ENCODE measurements at regions not wholly inside any gene's neighbourhood (a gene's known extent, or its start where the extent isn't known, plus 50 kb on each side); places are given as distances from the start of the nearest gene placed in this dataset.

- Histone ChIP-seq H2BK15ac (ENCODE audit: low read length) (no peak overlapping the region), H3K18ac (ENCODE audit: low read length) (no peak overlapping the region), H2AFZ (ENCODE audit: low read length) (no peak overlapping the region), H2BK12ac (ENCODE audit: low read length) (no peak overlapping the region), H3K4me1 (ENCODE audit: control insufficient read depth in 2 of 2, insufficient read depth in 1 of 2, low read depth in 1 of 2, low read length in 2 of 2) (no peaks in the 10 kb centered on the region), H2BK120ac (ENCODE audit: low read depth, low read length) (no peak overlapping the region), H3K4ac (ENCODE audit: low read length) (no peak overlapping the region), H3K9me3 (replicated peaks in 1 of 2; ENCODE audit: control insufficient read depth in 2 of 2, insufficient read depth in 1 of 2, low read depth in 1 of 2, low read length in 2 of 2) (no peaks in the 10 kb centered on the region), H3K4me3 (ENCODE audit: low read length in 2 of 2) (no peak overlapping the region), H4K8ac (ENCODE audit: low read depth, low read length) (no peak overlapping the region), H3K79me1 (ENCODE audit: low read depth, low read length) (no peaks in the 10 kb centered on the region), H2BK5ac (ENCODE audit: low read length) (no peak overlapping the region), H3K27me3 (ENCODE audit: control insufficient read depth in 3 of 3, insufficient read depth in 3 of 3, low read depth in 1 of 3, low read length in 3 of 3) (no peaks in the 10 kb centered on the region), H3K14ac (ENCODE audit: low read length) (no peak overlapping the region), H4K91ac (ENCODE audit: low read depth, low read length, poor library complexity) (no peak overlapping the region), H3K9ac (ENCODE audit: low read depth, low read length, poor library complexity) (no peak overlapping the region), H3K27ac (replicated peaks; ENCODE audit: low read length) (no peak overlapping the region), H3K36me3 (replicated peaks in 1 of 2; ENCODE audit: control insufficient read depth in 2 of 2, insufficient read depth in 2 of 2, low read length in 2 of 2) (no peaks in the 10 kb centered on the region), H2AK5ac (ENCODE audit: low read depth, low read length) (no peak overlapping the region), H3K23ac (ENCODE audit: low read depth, low read length, poor library complexity) (no peak overlapping the region), H3K4me2 (ENCODE audit: insufficient read depth, low read length, poor library complexity, severe bottlenecking) (no peak overlapping the region)
- DNase-seq (ENCODE audit: low spot score), result no peak
- no CpG with 5 or more reads among the region's 1 CpG for WGBS, 2 donors (ENCODE audit: extremely low coverage in 2 of 2, insufficient read length in 2 of 2, insufficient replicate concordance in 1 of 2)
These were observed 59.7 kb downstream of the NHLRC1 start for GRCh38 chr6:18062733-18063132.

- H4K8ac ChIP-seq (ENCODE audit: low read depth, low read length), result no peak overlapping the region
- H3K4me1 ChIP-seq (ENCODE audit: control insufficient read depth in 2 of 2, insufficient read depth in 1 of 2, low read depth in 1 of 2, low read length in 2 of 2), result no peaks in the 10 kb centered on the region
- H3K9ac ChIP-seq (ENCODE audit: low read depth, low read length, poor library complexity), result no peak overlapping the region
- H2BK120ac ChIP-seq (ENCODE audit: low read depth, low read length), result no peak overlapping the region
- H2AFZ ChIP-seq (ENCODE audit: low read length), result no peak overlapping the region
- H2AK5ac ChIP-seq (ENCODE audit: low read depth, low read length), result no peak overlapping the region
- H4K91ac ChIP-seq (ENCODE audit: low read depth, low read length, poor library complexity), result no peak overlapping the region
- H3K4ac ChIP-seq (ENCODE audit: low read length), result no peak overlapping the region
- H2BK5ac ChIP-seq (ENCODE audit: low read length), result no peak overlapping the region
- H3K4me2 ChIP-seq (ENCODE audit: insufficient read depth, low read length, poor library complexity, severe bottlenecking), result no peak overlapping the region
- H3K9me3 ChIP-seq (replicated peaks in 1 of 2; ENCODE audit: control insufficient read depth in 2 of 2, insufficient read depth in 1 of 2, low read depth in 1 of 2, low read length in 2 of 2), result no peaks in the 10 kb centered on the region
- DNase-seq (ENCODE audit: low spot score), result no peak
- no CpG with 5 or more reads among the region's 5 CpGs for WGBS, 2 donors (ENCODE audit: extremely low coverage in 2 of 2, insufficient read length in 2 of 2, insufficient replicate concordance in 1 of 2)
- H3K36me3 ChIP-seq (replicated peaks in 1 of 2; ENCODE audit: control insufficient read depth in 2 of 2, insufficient read depth in 2 of 2, low read length in 2 of 2), result no peaks in the 10 kb centered on the region
- H3K4me3 ChIP-seq (ENCODE audit: low read length in 2 of 2), result no peak overlapping the region
- no peak overlapping the region for H2BK12ac ChIP-seq (ENCODE audit: low read length)
- H3K18ac ChIP-seq (ENCODE audit: low read length), result no peak overlapping the region
- H3K27me3 ChIP-seq (ENCODE audit: control insufficient read depth in 3 of 3, insufficient read depth in 3 of 3, low read depth in 1 of 3, low read length in 3 of 3), result no peaks in the 10 kb centered on the region
- no peaks in the 10 kb centered on the region for H3K79me1 ChIP-seq (ENCODE audit: low read depth, low read length)
- H3K14ac ChIP-seq (ENCODE audit: low read length), result no peak overlapping the region
- H3K27ac ChIP-seq (replicated peaks; ENCODE audit: low read length), result no peak overlapping the region
- no peak overlapping the region for H3K23ac ChIP-seq (ENCODE audit: low read depth, low read length, poor library complexity)
- no peak overlapping the region for H2BK15ac ChIP-seq (ENCODE audit: low read length)
These were observed 64.0 kb downstream of the NHLRC1 start for GRCh38 chr6:18058429-18058828.

DNA sequence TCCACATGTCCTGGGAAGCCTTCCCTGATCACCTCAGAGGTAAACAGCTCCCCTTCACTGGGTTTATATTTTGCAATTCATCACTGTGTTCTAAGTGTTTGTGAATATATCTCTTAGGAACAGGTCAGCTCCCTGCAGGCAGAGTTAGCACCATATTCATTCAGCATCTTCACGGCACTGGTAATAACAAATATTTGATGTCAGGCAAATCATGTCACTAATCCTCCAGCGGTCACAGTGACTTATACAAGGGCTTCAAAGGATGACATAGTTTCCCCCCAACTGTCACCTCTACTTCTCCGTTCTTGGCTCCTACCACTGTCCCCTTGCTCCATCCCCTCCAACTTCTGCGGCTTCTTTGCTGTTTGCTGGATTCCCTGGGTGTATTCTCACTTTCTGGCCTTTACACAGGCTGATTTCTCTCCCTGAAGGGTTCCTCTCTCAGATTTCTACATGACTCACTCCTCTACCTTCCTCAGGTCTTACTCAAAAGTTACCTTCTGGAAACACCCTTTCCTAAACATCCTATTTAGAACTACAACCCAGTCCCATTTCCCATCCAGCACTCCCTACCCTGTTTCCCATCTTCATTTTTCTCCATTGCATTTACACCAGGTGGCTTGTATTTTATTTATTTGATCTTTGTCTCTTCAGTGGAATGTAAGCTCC, 66.6 kb downstream of the NHLRC1 start:
- H3K9me3 ChIP-seq (replicated peaks in 1 of 2; ENCODE audit: control insufficient read depth in 2 of 2, insufficient read depth in 1 of 2, low read depth in 1 of 2, low read length in 2 of 2), result no peaks in the 10 kb centered on the region
- WGBS, 2 donors (ENCODE audit: extremely low coverage in 2 of 2, insufficient read length in 2 of 2, insufficient replicate concordance in 1 of 2), result no CpG with 5 or more reads among the region's 4 CpGs
- H2AFZ ChIP-seq (ENCODE audit: low read length), result no peak overlapping the region
- no peak overlapping the region for H2BK120ac ChIP-seq (ENCODE audit: low read depth, low read length)
- H3K27me3 ChIP-seq (ENCODE audit: control insufficient read depth in 3 of 3, insufficient read depth in 3 of 3, low read depth in 1 of 3, low read length in 3 of 3), result no peaks in the 10 kb centered on the region
- H3K23ac ChIP-seq (ENCODE audit: low read depth, low read length, poor library complexity), result no peak overlapping the region
- H2BK12ac ChIP-seq (ENCODE audit: low read length), result no peak overlapping the region
- no peak for DNase-seq (ENCODE audit: low spot score)
- H4K91ac ChIP-seq (ENCODE audit: low read depth, low read length, poor library complexity), result no peak overlapping the region
- no peaks in the 10 kb centered on the region for H3K79me1 ChIP-seq (ENCODE audit: low read depth, low read length)
- no peak overlapping the region for H2BK5ac ChIP-seq (ENCODE audit: low read length)
- H3K4me3 ChIP-seq (ENCODE audit: low read length in 2 of 2), result no peak overlapping the region
- no peak overlapping the region for H2BK15ac ChIP-seq (ENCODE audit: low read length)
- H3K4me1 ChIP-seq (ENCODE audit: control insufficient read depth in 2 of 2, insufficient read depth in 1 of 2, low read depth in 1 of 2, low read length in 2 of 2), result no peaks in the 10 kb centered on the region
- H3K18ac ChIP-seq (ENCODE audit: low read length), result no peak overlapping the region
- H3K14ac ChIP-seq (ENCODE audit: low read length), result no peak overlapping the region
- no peak overlapping the region for H3K9ac ChIP-seq (ENCODE audit: low read depth, low read length, poor library complexity)
- no peak overlapping the region for H4K8ac ChIP-seq (ENCODE audit: low read depth, low read length)
- no peak overlapping the region for H3K4me2 ChIP-seq (ENCODE audit: insufficient read depth, low read length, poor library complexity, severe bottlenecking)
- no peak overlapping the region for H2AK5ac ChIP-seq (ENCODE audit: low read depth, low read length)
- no peak overlapping the region for H3K27ac ChIP-seq (replicated peaks; ENCODE audit: low read length)
- no peak overlapping the region for H3K4ac ChIP-seq (ENCODE audit: low read length)
- no peaks in the 10 kb centered on the region for H3K36me3 ChIP-seq (replicated peaks in 1 of 2; ENCODE audit: control insufficient read depth in 2 of 2, insufficient read depth in 2 of 2, low read length in 2 of 2)

DNA sequence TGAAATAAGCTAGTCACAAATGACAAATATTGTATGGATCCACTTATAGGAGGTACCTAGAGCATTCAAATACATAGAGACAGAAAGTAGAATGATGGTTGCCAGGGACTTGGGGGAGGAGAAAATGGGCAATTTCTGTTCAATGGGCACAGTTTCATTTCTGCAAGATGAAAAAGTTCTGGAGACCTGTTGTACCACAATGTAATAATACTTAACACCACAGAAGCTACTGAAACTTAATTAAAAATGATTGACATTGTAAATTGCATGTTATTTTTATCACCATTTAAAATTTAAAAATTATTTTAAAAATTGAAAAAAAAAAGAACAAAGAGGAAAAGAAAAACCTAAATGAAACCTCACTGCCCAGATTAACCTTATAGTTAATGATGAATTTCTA, 67.4 kb downstream of the NHLRC1 start:
- Histone ChIP-seq H3K14ac (ENCODE audit: low read length) (no peak overlapping the region), H3K27me3 (ENCODE audit: control insufficient read depth in 3 of 3, insufficient read depth in 3 of 3, low read depth in 1 of 3, low read length in 3 of 3) (no peaks in the 10 kb centered on the region), H3K9me3 (replicated peaks in 1 of 2; ENCODE audit: control insufficient read depth in 2 of 2, insufficient read depth in 1 of 2, low read depth in 1 of 2, low read length in 2 of 2) (no peaks in the 10 kb centered on the region), H4K91ac (ENCODE audit: low read depth, low read length, poor library complexity) (no peak overlapping the region), H2BK12ac (ENCODE audit: low read length) (no peak overlapping the region), H3K23ac (ENCODE audit: low read depth, low read length, poor library complexity) (no peak overlapping the region), H3K18ac (ENCODE audit: low read length) (no peak overlapping the region), H2BK5ac (ENCODE audit: low read length) (no peak overlapping the region), H3K4ac (ENCODE audit: low read length) (no peak overlapping the region), H2AK5ac (ENCODE audit: low read depth, low read length) (no peak overlapping the region), H3K4me3 (ENCODE audit: low read length in 2 of 2) (no peak overlapping the region), H3K4me1 (ENCODE audit: control insufficient read depth in 2 of 2, insufficient read depth in 1 of 2, low read depth in 1 of 2, low read length in 2 of 2) (no peaks in the 10 kb centered on the region), H4K8ac (ENCODE audit: low read depth, low read length) (no peak overlapping the region), H3K9ac (ENCODE audit: low read depth, low read length, poor library complexity) (no peak overlapping the region), H3K4me2 (ENCODE audit: insufficient read depth, low read length, poor library complexity, severe bottlenecking) (no peak overlapping the region), H2BK120ac (ENCODE audit: low read depth, low read length) (no peak overlapping the region), H2BK15ac (ENCODE audit: low read length) (no peak overlapping the region), H3K79me1 (ENCODE audit: low read depth, low read length) (no peaks in the 10 kb centered on the region), H2AFZ (ENCODE audit: low read length) (no peak overlapping the region), H3K36me3 (replicated peaks in 1 of 2; ENCODE audit: control insufficient read depth in 2 of 2, insufficient read depth in 2 of 2, low read length in 2 of 2) (no peaks in the 10 kb centered on the region), H3K27ac (replicated peaks; ENCODE audit: low read length) (no peak overlapping the region)
- no peak for DNase-seq (ENCODE audit: low spot score)
